HT-29 (cell line): ENCODE measurements at regions not wholly inside any gene's neighbourhood (a gene's known extent, or its start where the extent isn't known, plus 50 kb on each side); places are given as distances from the start of the nearest gene placed in this dataset. TPM values are rescaled to one million over a fixed set of nuclear protein-coding genes. Genes with fewer than 3 reads are reported as not detected.

ENCODE experiments used
- DNase-seq: peaks from one replicate; pipeline ENCODE4 v3.0.0-alpha.2; 2015; ENCODE audit warnings: low spot score
- small RNA-seq: library from RNA; depleted of rRNA; stranded (forward); fragments of <200 nt; gene quantifications from one replicate; pipeline ENCODE3, GENCODE V24; 2014

GRCh38 chr6:33865478-33866077 is 61.8 kb upstream of the MLN start:
- DNase-seq, result no peak

- no peak for DNase-seq
Measured at GRCh38 chr6:33863723-33864440, 60.1 kb upstream of the MLN start.

GRCh38 chr6:33863084-33863483 is 59.3 kb upstream of the MLN start:
- DNase-seq, result no peak

- DNase-seq, result no peak
Measured at GRCh38 chr6:33862536-33862935, 58.7 kb upstream of the MLN start.

- DNase-seq, result no peak
Measured at GRCh38 chr6:33861722-33862121, 57.9 kb upstream of the MLN start.

- no peak for DNase-seq
Measured at GRCh38 chr6:33860706-33861474, 57.1 kb upstream of the MLN start.

GRCh38 chr6:33860006-33860405 is 56.2 kb upstream of the MLN start:
- no peak for DNase-seq

GRCh38 chr6:33858804-33859505 is 55.2 kb upstream of the MLN start:
- DNase-seq, result no peak

GRCh38 chr6:33857932-33858475 is 54.2 kb upstream of the MLN start:
- no peak for DNase-seq

GRCh38 chr6:33857093-33857931 is 53.5 kb upstream of the MLN start:
- DNase-seq, result no peak

- no peak for DNase-seq
Measured at GRCh38 chr6:33856655-33857054, 52.9 kb upstream of the MLN start.

GRCh38 chr6:33856031-33856590 is 52.3 kb upstream of the MLN start:
- no peak for DNase-seq

GRCh38 chr6:33854572-33855030 is 50.8 kb upstream of the MLN start:
- no peak for DNase-seq

GRCh38 chr6:33853736-33854135 is 49.9 kb upstream of the MLN start:
- no peak for DNase-seq

Small RNA genes lying in the stretch of these regions (small RNA-seq; reads per million reads assigned to genes)
- not detected for gene AL138889.2
- not detected for gene MIR7159
